ENCODE measurements at regions not wholly inside any gene's neighbourhood (a gene's known extent, or its start where the extent isn't known, plus 50 kb on each side); places are given as distances from the start of the nearest gene placed in this dataset.

- no peak for TF ChIP-seq CTCF (conservative IDR thresholded peaks at IDR 0.05; ENCODE audit: low read depth in 2 of 2)
- no peak for TF ChIP-seq EZH2phosphoT487 (IDR thresholded peaks at IDR 0.05; ENCODE audit: unreplicated experiment)
- no peak for TF ChIP-seq POLR2AphosphoS5 (IDR thresholded peaks at IDR 0.05; ENCODE audit: low read depth)
These were observed 77.3 kb upstream of the LSM14A start for GRCh38 chr19:34094960-34095359.

Data from GM23338 (cell line).